HG03457 (cell line): ENCODE measurements at regions not wholly inside any gene's neighbourhood (a gene's known extent, or its start where the extent isn't known, plus 50 kb on each side); places are given as distances from the start of the nearest gene placed in this dataset.

Source experiments
- ATAC-seq: cut with Tn5 transposase; IDR thresholded peaks from one replicate; pipeline ENCODE4 v1.9.1; 2021; ENCODE audit warnings: moderate number of reproducible peaks; ENCODE audit not compliant: unreplicated experiment

- ATAC-seq: no peak
These were observed 60.1 kb upstream of the LAPTM4A start for GRCh38 chr2:20111311-20112131.

GRCh38 chr2:20110876-20111275, 59.4 kb upstream of the LAPTM4A start:
- no peak for ATAC-seq

DNA sequence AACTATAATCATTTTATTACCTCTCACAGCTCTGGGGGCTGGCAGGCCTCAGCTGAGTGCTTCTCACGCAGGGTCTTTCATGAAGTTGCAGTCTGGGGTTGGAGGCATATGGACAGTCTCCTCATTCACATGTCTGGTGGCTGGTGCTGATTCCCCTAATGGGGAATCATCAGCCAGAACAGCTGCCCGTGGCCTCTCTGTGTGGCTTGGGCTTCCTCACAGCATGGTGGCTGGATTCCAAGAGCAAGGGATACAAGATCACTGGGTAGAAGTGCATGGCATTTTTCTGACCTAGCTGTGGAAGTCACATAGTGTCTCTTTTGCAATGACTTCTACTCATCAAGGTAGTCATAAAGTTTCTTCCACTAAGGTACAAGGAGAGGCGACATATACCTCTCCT, 59.0 kb upstream of the LAPTM4A start:
- ATAC-seq: no peak

DNA sequence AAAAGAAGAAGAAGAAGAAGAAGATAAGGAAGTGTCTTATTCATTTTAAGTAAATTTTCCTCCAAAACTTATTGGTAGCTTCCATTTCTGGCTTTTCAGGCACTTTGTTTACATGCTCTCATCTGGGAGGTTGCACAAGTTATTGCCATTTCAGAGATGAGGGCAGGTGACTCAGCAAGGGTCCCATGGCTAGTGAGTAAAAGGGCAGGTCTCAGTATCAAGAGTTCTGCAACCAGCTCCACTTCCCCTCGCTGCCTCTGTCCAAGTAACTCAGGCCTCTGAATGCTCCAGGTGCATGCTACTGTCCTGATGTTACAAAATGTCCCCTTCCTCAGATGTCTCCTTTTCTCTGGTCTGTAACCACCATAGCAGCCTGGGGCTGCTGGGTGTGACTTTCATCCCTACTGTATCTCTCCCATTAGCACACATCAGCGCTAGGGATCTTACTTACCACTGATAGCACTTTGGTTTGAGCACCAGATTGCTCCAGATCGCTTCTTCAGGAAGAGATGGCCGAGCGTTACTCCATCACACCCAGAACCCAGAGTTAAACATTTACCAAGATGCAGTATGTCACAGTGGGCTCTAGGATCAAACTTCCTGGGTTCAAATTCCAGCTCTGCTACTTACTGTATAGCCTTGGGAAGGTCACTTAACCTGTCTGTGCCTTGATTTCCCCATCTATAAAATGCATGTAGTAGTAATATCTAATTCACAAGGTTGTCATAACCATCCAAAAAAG, 57.4 kb upstream of the LAPTM4A start:
- ATAC-seq: no peak

DNA sequence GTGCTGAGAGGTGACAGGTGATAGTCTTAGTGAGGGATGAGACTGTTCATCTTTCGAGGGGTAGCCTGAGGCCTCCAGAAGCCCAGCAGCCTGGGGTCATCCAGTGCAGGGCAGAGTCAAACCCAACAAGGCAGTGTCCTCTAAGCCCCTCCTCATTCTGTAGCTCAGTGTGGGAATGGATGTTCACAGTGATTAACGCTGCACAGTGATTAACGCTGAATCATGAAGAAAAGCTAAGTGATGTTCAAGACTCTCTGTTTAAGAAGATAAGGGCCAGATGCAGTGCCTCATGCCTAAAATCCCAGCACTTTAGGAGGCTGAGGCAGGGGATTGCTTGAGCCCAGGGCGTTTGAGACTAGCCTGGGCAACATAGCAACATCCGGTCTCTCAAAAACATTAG, 56.3 kb upstream of the LAPTM4A start:
- ATAC-seq: no peak

- no peak for ATAC-seq
These were observed 55.9 kb upstream of the LAPTM4A start for GRCh38 chr2:20107352-20107751.

- no peak for ATAC-seq
These were observed 55.3 kb upstream of the LAPTM4A start for GRCh38 chr2:20106746-20107145.

DNA sequence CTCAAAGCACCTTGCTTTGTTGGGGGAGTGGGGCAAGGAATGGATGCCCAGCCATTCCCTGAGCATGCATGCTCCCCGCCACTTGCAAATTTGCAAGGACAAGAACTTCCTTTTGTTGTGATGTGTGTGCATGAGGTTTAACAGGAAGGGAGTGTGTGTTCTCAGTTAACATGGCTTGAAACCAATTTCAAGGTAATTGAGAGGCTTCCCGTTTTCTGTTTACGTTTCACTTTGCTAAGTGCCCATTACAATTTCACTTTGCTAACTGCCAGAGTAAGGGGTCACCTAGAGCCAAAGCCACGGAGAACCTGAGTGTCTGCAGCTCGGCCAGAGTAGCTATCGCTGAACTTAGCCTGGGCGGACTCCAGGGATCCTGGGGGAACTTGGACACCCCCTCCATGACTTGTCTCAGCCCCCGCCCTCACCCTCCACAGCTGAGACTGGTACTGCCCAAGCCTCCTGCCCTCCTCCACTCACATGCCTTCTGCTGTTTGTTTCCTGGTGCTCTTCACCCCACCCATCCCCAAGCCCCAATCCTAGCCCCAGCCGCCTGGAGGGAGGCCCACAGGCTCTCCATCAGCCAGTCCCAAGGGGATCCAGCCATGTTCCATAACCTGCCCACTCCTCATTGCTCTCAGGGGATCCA, 53.6 kb upstream of the LAPTM4A start:
- no peak for ATAC-seq

DNA sequence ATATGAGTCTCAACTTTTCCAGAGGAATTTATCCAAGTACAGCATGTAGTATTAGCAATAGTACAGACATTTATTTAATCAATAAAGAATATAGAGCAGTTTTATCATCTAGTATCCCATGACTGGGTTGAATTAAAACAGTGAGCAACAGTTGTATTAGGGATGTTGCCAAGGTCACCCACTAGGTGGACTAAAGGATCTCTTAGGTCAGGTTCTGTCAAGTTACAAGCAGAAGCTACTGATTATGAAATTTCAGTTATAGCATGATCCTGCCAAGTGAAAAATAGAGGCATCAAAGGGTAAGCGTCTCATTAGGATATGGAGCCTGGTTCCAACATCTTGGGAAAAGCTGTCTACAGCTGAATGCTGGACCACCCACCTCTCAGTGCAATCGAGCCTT, 52.1 kb upstream of the LAPTM4A start:
- no peak for ATAC-seq
